ENCODE measurements at regions not wholly inside any gene's neighbourhood (a gene's known extent, or its start where the extent isn't known, plus 50 kb on each side); places are given as distances from the start of the nearest gene placed in this dataset.
"Not testable (repeated sequence)": the region's sequence is repeated elsewhere in the genome, so short reads cannot be mapped to it uniquely, and the experiment has no call there.

DNA sequence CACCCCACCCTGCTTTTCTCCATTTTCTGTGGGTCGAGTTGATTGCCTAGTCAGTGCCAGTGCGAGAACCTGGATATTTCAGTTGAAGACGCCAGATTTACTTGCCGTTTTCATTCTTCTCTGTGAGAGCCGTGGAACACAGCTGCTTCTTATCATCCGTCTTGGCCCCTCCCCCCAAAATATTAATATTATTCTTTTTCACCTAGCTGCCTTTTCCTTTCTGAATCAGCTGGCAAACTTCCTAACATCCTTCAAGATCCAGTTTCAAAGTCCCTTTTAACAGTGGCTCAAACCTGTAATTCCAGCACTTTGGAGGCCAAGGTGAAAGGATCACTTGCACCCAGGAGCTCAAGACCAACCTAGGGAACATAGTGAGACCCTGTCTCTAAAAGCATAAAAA is 117.1 kb upstream of the RASA1 start:
- no peak for DNase-seq

DNA sequence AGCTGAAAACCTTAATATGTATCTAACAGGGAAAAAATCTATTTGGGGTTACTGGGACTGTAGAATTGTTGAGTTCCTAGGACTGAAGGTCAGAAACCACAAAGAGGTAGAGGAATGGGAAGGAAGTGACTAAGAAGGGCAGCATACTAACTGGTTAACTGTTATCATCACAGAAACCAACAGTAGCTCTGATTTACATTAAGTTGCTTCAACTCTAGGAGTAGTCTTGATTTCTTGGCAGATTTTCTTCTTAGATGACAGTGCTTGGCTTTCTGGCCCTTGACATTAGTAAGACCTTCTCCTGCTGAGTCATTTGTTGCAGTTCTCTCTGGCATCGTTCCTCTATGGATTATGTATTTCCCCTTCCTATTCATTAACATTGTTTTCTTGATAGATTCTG is 116.1 kb upstream of the RASA1 start:
- no peak for DNase-seq

DNA sequence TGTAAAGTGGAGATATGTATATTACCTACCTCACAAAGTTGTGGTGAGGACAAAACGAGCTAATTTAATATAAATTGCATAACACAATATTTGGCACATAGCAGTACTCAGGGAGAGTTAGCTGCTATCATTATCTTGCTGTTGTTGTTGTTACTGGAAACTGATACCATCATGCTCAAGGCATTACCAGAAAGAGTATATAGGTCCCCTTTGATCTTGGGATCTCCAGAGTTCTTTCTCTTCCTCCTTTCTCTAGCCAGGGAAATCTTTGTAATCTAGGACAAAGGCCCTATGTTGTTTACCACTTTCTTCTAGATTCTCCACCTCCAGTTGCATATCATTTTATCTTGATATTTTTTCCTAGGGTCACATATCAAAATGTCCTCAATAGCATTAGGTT is 114.8 kb upstream of the RASA1 start:
- DNase-seq = no peak

GRCh38 chr5:87154191-87154590 is 113.5 kb upstream of the RASA1 start:
- DNase-seq = no peak

DNA sequence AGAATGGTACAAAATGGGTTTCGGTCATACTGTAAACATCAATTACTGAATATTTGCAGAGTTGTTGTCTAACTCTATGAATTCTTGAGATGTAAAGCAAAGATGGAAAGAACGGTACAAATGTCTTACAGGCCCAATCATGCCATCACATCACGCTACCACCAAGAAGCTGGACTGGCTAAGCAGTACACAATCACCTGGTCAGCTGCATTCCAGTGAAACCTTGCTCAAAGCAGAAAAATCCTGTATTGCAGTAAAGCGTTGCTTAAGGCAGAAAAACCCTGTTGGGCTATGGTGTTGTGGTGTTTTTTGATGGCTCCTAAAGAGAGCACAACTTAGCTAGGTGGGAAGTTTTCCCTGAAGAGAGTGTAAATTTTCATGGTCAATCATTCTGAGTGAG is 112.6 kb upstream of the RASA1 start:
- no peak for DNase-seq

DNA sequence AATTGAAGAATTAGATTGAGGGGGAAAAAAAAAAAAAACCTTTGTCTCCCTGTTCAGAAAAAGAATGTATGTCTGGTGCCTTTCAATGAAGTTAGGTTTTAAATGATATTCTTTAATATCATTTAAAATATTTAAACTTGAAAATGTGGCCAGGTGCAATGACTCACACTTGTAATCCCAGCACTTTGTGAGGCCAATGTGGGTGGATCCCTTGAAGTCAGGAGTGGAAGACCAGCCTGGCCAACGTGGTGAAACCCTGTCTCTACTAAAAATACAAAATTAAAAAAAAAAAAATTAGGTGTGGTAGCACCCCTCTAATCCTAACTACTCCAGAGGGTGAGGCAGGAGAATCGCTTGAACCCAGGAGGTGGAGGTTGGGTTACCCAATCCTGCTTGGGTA is 111.1 kb upstream of the RASA1 start:
- no peak for DNase-seq

DNA sequence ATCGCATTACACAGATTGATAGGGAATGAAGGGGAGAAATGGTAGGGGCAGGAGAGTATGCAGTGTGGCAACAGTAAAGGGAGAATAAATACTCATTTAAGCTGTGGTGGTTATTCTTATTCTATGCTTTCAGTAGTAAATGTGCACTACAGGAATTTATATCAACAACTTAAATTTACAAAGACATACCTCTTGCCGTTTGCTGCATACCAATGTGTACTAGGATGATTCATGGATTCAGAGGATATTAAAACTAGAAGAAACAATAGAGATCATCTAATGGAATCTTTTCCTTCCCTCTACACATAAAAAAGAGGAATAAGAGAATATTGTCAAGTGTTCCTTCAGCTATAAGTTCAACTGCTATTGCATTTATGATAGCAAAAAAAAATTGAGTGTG is 103.3 kb upstream of the RASA1 start:
- no peak for DNase-seq

DNA sequence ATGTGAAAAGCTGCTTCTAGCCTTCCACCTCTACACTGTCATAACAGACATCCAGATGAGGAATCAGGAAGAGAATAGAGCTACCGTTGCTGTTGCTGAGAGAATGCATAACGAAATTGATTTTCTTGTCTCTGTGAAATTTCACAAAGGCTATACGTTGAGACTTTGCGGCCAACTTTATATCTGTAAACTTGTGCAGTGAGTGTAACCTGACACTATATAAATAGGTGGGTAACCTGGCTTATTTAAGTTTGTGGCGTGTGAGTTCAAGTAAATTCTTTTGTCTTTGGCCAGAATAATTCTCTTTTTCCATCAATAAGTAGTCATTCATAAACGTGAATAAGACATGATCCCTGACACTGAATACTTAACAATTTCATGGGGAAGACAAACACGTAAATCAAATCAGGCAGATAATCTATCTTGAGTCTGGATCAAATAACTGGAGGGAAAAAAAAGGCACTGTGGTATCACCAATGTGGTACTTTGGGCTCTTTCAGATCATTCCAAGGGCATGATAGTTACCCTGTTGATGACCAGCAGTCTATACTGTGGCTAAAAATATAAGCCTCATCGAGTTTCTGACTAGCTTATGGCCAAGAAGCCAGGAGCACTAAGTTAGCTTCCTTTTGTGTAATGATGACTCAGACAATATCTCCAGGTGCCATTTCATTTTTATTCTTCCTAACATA is 98.2 kb upstream of the RASA1 start:
- no peak for DNase-seq

- no peak for DNase-seq
These were observed 96.9 kb upstream of the RASA1 start for GRCh38 chr5:87170799-87171198.

GRCh38 chr5:87182649-87183048 is 85.0 kb upstream of the RASA1 start:
- DNase-seq = no peak

- no peak for DNase-seq
These were observed 83.8 kb upstream of the RASA1 start for GRCh38 chr5:87183896-87184295.

- no peak for DNase-seq
These were observed 83.1 kb upstream of the RASA1 start for GRCh38 chr5:87184605-87185004.

DNA sequence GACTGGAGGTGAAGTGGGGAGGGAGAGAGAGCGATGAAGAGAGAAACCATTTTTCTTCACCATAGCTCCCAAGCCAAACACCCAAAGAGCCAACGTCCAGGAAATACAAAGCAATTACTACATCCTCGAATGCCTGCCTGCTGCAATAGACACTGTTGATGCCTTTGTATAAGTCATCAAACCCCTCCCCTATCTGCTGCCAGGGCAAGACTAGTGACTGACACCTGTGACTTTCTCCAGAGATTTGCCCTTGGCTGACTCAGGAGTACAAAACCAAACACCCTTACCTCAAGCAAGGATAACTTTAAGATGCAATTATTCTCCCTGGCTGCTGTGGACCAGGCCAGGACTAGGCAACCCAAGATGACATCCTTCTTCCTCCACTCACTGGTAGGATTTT is 81.8 kb upstream of the RASA1 start:
- DNase-seq = peak; percentile 51

DNA sequence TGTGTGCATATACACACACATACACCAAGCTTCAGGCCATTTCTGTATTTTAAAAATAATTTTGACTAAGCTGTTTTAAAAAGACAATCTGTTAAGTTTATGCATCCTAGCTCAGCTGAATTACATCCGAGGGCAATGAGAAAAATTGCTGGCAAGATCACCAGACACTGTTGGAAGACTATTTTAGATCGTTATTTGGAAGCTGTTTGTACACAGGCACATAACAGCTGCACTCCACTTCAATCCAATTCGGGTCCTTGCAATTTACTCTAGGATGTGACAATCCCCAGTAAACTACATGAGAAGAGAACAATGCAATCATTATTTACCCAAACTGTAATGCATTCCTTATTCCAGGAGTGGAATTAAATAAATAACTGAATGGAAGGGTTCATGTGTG is 79.3 kb upstream of the RASA1 start:
- DNase-seq = no peak

DNA sequence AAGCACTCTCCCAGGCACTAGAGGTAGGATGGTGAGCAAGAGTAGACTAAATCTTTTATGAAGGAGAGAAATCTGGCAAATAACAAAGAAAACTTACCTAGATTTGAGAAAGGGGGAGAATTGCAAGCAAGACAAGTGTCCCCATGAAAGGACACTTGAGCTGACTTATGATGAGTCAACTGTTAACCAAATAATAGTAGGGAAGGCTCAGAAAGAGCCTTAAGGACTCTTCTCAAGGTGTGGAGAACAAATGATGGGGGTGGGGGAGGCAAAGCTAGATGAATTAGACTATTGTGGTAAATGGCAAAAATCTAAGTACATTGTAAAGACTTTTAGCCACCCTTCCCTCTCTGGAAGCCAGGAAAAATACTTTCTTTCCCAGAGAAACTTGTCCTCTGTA is 77.6 kb upstream of the RASA1 start:
- DNase-seq = no peak

GRCh38 chr5:87190687-87191086 is 77.0 kb upstream of the RASA1 start:
- DNase-seq = no peak

GRCh38 chr5:87191645-87192044 is 76.0 kb upstream of the RASA1 start:
- DNase-seq = no peak

DNA sequence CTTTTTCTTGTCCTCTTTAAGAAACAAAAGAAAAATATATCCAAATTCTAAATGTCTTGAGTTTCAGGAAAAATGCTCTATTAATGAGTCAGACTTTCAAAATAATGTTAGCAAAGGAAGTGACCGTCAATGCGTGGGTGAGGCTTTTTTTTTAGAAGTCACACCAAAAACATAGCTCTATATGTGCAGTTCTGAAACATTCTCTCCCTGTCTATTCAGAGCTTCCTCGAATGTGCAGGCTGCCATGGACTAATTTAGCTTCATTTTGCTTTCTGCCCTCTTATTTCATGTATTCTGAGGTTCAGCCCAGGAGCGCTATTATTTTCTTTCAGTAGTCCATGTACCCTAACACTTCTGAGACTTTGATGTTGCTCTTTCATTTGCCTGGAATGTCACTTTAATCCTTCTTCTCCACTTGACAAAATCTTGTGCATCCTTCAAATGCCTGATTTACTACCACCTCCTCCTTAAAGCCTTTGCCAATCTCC is 72.5 kb upstream of the RASA1 start:
- no peak for DNase-seq

GRCh38 chr5:87195616-87196015 is 72.1 kb upstream of the RASA1 start:
- no peak for DNase-seq

GRCh38 chr5:87198010-87198409 is 69.7 kb upstream of the RASA1 start:
- DNase-seq = no peak

GRCh38 chr5:87199246-87199645 is 68.4 kb upstream of the RASA1 start:
- not testable (repeated sequence) for DNase-seq

GRCh38 chr5:87199704-87200103 is 68.0 kb upstream of the RASA1 start:
- not testable (repeated sequence) for DNase-seq

DNA sequence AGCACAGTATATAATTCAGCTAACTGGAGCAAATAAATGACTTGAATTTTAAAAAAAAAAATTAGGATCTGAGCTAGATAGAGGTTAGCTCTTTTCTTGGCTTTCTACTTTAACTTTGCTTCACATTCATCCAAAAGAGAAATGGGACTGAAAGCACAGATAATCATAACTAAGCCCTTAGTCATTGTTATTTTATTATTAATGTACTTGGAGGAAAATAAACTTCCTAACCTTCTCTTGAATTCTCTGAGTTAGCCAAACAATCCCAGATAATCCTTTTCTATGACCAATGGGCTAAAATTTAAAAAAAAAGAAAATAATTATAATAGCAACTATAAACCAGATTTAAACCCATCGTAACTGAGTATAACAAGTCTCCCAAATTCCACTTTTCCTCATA is 57.6 kb upstream of the RASA1 start:
- DNase-seq = no peak

DNA sequence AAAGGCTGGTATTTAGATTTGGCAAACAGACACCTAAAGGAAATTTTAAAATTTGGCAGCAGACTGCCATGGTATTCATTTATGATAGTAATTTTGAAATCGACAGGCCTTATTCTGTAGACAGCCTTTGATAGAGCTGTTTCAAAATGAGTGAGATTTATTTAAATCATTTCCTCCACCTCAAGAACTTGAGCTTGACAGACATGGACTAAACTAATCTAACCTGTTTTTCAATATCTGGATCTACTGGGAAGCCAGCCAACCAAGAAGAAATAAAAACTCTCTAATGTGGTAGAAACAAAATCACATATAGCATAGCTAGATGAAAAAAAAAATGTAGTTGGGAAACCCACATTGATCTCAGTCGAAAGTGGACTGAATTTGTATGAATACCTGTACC is 56.9 kb upstream of the RASA1 start:
- DNase-seq = no peak

DNA sequence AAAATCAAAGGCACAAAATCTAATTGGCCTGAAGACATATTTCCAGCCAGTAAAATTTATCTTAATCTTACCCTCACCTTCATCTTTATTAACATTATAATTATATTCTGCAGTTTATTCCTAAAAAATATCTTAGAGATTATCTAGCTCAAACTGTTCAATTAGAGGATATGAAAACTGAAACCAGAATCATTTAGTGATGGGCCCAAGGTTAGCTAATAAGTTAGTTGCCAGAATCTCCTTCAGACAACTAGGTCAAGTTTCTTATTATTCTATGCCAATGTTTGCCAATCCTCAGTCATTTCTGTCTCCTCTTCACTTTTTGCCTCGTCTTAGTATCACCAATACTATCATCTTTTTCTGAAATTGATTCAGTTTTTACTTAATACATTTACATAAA is 56.0 kb upstream of the RASA1 start:
- DNase-seq = no peak

Measured in islet precursor cell (in vitro differentiated cells).